ENCODE measurements at regions not wholly inside any gene's neighbourhood (a gene's known extent, or its start where the extent isn't known, plus 50 kb on each side); places are given as distances from the start of the nearest gene placed in this dataset.
A peak's percentile ranks its signal among the peaks of the same experiment; 100 is the strongest.
"Not testable (repeated sequence)": the region's sequence is repeated elsewhere in the genome, so short reads cannot be mapped to it uniquely, and the experiment has no call there.

DNA sequence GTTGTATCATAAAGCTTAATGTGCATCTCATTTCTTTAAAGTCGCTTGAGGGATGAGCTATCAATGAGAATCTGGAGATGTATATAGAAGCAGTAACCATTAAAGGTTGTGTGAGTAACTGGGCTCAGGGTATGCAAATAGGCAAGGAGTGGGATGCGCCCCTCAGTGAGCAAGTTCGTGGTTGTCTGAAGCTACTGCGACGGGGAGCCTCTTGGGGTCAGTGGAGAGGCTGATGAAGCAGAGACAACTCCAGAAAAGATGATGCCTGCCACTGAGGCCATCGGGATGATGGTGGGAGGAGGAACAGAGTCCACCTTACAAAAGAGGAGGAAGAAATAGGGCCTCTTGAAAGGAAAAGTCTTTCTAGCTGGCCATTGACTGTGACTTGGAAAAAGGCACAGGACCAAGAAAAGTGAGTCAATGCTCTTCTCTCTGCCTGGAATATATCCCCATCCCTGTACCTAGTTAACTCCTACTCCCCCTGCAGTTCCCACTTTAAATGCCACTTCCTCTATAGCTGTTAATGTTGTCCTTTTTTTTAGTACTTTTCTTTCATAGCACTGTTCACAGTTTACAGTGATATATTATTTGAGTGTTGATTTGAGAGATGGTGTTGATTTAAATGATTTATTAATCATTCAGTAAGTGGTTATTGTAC, 51.4 kb upstream of the LSM6 start:
- peak; percentile 27 for DNase-seq (ENCODE audit: low read depth, low spot score)

DNA sequence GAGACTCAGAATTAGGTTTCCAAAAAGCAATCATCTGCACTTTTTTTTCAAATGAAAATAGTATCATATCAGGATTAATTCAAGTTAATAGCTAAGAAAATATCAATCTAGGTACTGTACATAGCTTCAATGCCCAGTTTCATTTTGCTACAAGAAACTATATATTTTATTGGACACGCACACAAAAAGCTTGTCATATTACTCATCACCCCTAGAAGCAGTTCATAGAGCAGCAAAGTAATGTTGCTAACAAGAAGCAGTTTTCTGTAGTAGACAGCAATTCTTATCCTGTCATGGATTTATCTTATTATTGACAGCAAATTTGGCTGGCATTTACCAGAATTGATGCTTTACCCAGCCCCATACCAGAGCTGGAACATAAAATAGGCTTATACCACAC, 52.3 kb upstream of the LSM6 start:
- no peak for DNase-seq (ENCODE audit: low read depth, low spot score)

DNA sequence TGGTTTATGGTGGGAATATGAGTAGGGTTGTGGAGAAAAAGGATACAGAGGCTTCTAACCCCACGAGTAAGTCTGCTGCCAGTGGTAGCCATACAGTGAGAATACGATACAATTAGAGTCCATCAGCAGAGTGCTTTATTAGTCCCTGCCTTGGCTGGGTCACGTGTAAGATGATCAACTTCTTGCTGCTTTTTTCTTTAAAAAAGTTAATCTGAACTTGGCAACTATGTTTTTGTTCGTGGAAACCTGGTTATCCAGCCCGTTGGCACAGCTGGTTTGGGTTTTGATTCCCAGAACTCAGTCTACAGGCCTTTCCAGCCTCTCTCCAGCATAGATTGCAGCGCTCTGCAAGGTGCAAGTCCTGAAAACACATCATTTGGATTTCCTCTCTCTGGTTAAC, 53.1 kb upstream of the LSM6 start:
- no peak for DNase-seq (ENCODE audit: low read depth, low spot score)

DNA sequence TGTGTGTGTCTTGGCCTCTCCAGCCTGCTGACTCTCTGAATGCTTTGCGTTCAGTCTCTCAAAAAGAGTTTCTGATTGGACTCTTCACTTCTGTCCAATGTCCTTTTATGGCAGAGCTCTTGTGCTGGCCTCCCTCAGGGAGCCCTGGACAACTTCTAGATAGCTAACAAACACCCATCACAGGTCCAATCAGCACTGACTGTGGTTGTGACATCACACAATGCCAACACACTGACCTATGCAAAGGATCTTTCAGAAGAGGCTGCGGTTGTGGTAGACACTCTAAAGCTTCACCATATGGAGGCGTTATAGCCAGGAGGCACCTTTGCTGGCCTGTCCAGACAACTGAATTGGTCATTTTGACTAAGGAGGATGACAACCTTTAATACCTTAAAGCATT, 53.8 kb upstream of the LSM6 start:
- no peak for DNase-seq (ENCODE audit: low read depth, low spot score)

DNA sequence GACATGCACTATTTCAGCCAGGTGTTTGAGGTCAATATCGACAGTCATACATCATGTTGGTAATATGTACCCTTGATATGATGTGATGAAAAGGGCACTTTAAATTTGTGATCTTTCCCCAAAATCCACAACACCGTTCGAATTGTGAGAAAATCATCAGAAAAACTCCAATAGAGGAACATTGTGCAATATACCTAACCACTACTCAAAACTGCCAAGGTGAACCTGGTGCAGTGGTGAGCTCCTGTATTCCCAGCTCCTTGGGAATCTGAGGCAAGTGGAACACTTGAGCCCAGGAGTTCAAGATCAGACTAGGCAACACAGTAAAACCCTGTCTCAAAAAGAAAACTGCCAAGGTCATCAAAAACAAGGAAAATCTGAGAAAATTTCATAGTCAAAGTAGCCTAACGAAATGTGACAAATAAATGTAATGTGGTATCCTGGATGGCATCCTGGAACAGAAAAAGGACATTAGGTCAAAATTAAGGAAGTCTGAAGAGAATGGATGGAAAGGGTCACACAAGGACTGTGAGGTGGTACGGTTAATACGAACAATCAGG, 55.6 kb upstream of the LSM6 start:
- DNase-seq (ENCODE audit: low read depth, low spot score): no peak

DNA sequence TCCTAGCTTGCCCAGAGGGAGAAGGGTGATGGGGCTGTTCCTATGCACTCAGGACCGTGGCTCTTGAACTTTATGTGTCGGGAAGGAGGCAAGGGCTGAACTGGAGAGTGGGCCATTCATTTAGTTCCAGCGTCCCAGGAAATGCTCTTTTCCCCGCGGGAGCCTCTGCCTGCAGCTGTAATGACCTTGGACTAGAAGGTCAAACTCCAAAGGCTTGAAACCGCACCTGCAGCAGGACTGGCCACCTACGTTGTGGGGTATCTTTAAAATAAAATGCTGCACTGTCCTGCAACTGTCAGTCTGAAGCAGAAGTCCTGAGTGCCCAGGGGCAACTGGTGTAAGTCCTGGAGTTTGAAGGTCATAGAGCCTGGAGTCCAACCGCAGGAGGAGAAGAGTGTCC, 61.5 kb upstream of the LSM6 start:
- no peak for DNase-seq (ENCODE audit: low read depth, low spot score)

DNA sequence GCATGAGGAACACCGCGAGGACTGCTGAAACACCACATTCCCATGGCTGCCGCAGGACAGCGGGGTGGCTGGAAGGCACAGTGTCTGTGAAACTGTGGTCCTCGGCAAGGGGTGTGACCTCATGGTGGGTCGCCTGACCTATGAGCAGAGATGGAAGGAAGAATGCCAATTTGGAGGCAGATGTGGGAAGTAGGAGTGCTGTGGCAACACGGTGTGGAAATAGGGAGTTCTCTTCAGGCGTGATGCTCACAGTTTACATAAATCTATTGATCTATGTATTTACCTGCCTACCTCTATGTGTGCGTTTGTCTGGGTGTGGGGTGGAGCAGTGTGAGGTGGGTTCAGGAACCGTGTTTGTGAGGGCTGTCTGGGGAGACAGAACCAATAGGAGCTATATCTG, 62.3 kb upstream of the LSM6 start:
- no peak for DNase-seq (ENCODE audit: low read depth, low spot score)

DNA sequence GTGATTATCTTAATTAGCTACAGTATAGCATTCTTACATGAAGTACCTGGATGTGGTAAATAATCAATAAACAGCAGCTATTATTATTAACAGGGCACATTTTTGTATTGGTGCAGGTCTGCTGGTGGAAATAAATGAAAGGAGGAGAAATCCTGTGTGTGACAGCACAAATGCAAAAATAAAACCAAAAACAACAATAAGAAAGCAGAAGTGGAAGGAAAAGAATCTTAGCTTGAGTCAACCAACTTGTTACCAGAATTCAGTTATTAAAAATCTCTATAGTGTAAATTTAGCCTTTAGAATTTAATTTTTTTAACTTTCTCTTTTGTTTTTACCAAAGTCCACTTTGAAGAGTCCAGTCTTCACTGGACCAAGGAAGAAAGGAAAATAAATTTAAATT, 63.1 kb upstream of the LSM6 start:
- DNase-seq (ENCODE audit: low read depth, low spot score): no peak

DNA sequence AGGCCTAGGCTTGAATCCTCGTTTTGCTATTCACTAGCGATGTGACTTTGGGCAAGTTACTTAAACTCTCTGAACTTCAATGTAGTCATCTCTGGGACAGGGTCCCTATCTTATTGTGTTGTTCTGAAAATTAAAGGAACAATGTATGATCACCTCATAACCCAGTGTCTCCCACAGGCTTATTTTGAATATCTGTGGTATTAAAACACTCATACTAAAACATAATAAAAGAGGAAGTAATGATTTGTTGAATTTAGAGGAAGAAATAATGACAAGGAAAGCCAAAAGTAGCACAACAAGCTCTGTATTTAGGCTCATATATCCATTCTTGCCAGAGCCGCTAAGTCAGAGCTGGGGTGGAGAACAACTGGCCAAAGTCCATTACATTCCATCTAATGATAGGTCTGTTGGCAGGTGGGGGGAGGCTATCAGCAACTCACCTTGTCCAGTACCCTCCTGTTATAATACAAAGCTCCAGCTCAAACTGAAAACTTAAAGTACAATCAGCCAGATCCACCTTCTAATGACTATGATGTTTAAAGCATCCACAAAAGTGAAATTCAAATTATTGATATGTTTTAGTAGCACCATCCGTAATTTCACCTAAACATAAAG, 64.5 kb upstream of the LSM6 start:
- DNase-seq (ENCODE audit: low read depth, low spot score): no peak

DNA sequence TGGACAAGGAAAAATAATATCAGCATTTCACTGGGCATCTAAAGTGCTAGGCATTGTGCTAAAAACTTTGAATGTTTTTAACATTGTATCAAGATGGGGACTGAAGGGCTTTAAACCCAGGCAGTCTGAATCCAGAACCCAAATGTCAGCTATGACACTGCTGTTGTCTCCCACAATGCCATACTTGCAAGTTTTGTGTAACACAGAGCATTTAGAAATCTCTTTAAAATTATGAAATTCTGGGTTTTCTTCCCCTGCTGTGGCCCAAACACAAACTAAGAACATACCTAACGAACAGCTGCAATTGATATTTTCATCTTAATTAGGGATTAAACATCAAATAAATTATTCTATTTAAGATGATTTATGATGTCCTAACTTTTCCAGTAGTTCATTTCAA, 66.8 kb upstream of the LSM6 start:
- DNase-seq (ENCODE audit: low read depth, low spot score): no peak

DNA sequence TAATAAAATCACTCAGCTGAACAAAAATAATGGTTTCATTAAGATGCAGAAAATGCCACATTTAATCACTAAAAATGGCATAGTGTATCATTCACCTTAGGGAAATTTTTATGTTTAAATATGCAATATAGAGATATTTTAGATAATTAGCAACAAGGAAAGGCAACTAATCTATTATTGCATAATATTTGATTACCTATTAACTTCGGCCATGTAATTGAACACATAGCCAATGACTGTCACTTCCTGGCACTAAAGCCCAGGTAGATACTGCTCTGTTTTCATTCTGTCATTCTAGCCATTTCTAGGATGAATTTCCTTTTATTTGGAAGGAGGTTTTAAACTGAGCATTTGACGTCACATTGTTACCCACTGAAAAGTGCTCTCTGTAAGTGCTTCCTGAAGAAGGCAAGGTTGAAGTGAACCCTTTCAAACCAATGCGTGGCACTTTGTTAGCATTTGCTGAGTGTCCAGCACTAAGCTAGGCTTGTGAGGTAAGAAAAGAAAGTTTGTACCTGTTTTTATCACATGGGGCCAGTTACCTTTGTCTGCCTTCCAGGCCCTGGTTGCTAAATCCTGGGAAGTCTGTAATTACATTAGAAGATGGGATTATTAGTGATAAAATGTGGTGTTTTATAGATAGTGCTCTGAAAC, 67.8 kb upstream of the LSM6 start:
- no peak for DNase-seq (ENCODE audit: low read depth, low spot score)

DNA sequence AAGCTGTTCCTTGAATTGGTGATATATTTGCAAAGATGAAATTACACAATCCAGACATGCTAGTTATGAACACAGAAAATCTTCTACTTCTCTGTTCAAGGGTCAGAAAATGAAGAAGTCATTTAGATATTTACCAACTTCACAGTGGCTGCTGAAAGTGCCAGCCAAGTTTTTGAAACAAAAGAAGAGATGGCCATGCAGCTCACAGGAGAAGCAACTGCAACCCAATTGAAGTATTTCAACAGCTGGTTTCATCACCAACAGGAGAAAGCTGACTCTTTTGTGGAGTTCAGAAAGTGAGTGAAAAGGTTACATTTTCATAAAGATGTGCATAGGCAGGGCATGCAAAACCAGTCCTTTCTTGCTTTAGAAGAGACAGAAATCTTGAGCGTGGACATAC, 70.1 kb upstream of the LSM6 start:
- DNase-seq (ENCODE audit: low read depth, low spot score): no peak

DNA sequence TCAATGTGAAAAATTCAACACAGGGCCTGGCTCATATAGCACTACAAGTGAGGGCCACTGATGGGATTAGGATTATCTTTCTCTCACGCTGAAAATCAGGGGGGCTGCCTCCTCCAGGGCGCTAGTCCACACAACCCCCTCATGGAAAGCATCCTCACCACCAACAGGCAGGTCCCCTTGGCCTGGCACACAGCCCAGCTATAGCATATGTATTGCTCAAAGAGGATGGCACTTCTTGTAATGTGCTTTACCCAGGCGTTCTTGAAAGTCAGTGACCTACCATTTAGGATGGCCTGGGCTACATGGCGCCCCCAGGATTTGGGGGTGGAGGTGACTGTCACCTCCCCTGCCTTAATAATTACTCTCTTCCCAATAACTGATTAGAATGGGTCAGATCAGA, 71.0 kb upstream of the LSM6 start:
- DNase-seq (ENCODE audit: low read depth, low spot score): no peak

DNA sequence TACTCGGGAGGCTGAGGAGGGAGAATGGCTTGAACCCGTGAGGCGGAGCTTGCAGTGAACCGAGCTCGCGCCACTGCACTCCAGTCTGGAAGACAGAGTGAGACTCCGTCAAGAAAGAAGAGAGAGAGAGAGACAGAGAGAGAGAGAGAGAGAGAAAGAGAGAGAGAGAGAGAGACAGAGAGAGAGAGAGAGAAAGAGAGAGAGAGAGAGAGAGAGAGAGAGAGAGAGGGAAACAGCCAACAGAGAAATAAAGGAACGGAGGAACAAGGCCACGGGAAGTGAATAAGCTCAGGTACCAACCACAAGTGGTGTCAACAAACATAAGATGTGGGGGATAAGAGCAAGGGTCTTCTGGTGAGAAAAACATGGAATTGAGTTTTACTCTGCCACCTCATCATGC, 71.5 kb upstream of the LSM6 start:
- DNase-seq (ENCODE audit: low read depth, low spot score): not testable (repeated sequence)

DNA sequence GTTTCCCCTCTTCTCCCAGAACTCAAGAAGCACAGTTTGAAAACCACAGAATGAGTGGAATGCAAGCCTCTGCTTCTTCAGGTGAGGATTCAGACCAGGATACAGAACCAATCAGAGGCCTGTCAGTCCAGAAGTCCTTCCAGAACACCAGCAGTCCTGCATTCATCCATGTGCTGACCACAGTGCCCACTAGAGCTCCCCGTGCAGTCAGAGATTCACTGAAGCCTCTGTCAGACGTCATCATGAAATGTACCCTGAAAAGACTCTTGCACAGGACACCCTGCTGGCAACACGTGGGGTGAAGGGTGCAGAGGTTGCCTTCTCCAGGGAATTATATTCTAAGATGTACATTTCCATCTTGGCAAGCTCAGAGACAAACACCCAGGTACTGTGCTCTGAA, 75.9 kb upstream of the LSM6 start:
- DNase-seq (ENCODE audit: low read depth, low spot score): no peak

DNA sequence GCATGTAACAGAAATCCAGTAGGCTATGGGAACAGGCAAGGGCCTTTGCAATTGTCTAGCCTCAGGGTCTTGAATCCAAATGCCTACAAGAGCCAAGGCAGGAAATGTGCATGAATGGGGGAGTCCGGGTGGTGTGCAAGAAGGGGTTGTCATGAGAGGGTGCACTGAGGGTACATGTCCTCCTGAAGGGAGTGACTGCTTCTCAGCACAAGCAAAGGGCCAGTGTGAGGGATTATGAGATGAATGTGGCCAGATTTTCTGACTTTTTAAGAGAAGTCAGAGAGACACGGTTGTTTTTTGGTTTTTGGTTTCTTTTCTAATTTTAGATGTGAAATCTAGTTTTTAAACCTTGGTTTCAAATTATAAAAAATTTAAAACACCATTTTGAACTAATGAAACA, 76.5 kb upstream of the LSM6 start:
- no peak for DNase-seq (ENCODE audit: low read depth, low spot score)

DNA sequence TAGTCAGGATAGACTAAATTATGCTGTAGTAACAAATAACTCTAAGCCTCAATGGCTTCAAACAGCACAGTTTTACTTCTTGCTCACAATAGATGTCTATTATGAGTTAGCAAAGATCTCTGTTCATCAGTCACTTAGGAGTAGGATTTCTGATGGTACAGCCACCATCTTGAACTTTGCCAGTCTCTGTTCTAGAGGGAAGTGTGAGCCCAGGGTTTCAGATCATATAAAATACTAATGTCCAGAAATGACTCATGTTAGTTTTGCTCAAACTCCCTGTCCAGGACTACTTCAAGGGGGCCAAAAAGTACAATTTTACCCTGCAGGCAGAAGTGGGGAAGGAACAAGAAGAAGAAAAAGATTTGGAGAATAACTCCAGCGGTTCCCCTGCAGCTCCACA, 77.1 kb upstream of the LSM6 start:
- no peak for DNase-seq (ENCODE audit: low read depth, low spot score)

DNA sequence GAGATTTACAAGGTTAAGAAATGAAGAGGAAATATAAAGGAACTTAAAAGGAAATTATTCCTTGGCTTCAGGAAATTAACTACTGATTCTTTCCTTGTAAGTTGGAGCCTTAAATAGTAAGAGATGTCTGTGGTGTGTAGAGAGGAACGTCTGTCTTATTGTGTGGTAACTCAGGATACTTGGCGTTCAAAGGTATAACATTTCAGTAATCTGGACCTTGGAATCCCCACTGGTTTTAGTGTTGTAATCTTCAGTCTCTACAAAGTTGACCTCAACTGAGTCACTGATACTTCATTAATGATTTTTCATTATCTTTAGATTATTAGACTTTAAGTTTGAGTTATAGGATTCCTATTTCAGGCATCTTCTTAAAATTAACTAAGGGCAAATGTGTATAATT, 79.1 kb upstream of the LSM6 start:
- no peak for DNase-seq (ENCODE audit: low read depth, low spot score)

DNA sequence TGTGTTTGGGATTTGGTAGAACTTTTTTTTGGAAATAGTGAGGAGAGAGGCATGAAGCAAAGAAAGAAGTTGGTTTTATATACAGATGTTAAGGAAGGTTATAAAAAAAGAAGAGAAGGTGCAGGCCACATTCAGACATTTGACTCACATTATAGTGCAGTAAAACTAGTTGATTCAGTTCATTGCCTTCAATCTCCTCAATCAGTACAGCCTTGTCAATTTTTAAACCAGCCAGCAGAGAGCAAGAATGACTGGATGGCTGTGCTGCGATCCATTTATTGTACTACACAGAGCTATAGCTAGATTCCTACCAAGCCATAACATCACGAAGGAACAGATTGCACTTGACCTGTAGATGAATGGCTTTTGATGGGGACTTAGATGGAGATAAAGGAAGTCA, 79.7 kb upstream of the LSM6 start:
- DNase-seq (ENCODE audit: low read depth, low spot score): no peak

DNA sequence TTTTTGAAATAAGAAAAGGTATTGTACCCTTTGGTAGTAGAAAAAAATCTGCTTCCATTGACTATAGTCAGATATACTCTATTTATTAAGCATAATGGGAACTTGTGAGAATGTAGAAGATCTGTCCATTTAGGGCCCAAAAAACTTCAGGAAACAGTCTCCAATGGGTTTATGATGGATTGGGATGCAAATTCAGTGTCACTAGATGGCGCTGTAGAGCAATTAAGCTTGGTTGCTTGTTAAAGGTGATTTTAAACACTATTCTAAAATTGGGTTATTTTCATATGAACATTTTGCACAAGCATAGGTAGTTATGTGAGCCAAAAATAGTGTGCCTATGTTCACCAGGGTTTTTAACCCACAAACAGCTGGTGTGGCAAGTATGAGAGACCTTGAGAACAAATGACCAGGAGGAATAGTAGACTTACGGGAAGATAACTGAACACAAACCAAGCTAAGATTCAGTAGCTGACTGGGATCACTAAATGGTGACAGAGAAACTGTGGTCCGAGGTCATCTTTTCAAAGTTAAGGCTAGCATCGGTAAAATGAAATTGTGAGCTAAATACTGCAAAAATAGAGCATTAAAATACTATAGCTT, 80.3 kb upstream of the LSM6 start:
- DNase-seq (ENCODE audit: low read depth, low spot score): peak; percentile 21

DNA sequence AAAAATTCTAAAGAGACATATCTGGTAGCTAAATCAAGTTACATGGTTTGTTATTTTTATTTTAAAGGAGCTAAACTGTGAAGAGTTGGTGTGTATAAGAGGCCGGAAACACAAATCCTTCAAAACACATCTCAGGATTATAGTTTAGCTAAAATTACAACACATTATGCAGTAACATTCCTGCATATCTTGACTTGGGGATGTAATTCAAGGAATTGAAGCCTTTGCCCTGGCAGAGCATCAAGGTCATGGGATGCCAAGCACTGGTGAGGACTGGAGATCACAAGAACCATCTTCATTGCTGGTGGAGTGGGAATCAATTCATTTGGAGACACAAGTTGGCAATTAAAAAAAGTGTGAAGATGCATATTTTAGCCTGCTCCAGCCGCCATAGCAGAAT, 86.8 kb upstream of the LSM6 start:
- no peak for DNase-seq (ENCODE audit: low read depth, low spot score)

DNA sequence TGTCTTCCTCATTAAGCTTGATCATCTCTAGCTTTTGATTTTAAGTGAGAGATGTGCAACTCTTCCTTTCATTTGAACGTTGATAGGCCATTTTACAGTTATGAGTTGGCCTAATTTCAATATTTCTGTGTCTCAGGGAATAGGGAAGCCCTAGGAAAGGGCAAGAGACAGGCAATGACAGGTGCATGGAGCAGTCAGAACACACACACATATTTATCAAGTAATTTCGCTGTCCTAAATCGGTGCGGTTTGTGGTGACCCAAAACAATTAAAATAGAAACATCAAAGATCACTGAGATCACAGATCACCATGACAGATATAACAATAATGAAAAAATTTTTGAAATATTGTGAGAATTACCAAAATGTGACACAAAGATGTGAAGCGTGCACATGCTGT, 87.7 kb upstream of the LSM6 start:
- no peak for DNase-seq (ENCODE audit: low read depth, low spot score)

DNA sequence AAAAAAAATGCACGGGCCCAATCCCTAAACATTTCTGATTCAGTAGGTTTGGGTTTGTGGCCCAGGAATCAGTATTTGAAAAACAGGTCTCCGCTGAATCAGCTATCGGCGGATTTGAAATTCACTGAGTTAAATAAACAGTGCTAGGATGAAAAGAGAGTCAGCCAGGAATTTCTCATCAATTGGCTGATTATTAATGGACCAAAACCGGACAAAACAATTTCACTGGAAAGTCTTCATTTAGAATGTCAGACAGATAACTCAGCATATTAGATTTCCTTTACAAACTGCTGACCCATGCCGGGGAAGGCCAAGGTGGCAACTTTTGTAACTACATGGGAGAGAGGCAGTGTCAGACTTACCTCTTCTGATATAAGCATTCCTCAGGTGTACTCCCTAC, 99.4 kb upstream of the LSM6 start:
- DNase-seq (ENCODE audit: low read depth, low spot score): no peak

Measured in ELF-1 (cell line).